Fibroblast of villous mesenchyme (primary cell): ENCODE measurements at regions not wholly inside any gene's neighbourhood (a gene's known extent, or its start where the extent isn't known, plus 50 kb on each side); places are given as distances from the start of the nearest gene placed in this dataset.

ENCODE experiments used
- DNase-seq: peaks from one replicate; pipeline ENCODE4 v3.0.0-alpha.2; 2010; ENCODE audit warnings: low read depth
- H3K4me3 ChIP-seq: 2 replicates; pipeline ENCODE4 v1.5.1; 2011; ENCODE audit warnings: low read depth, mild to moderate bottlenecking, low read length
- TF ChIP-seq, protein P1 (sequence below): IDR thresholded peaks from 2 replicates; pipeline ENCODE4 v1.5.1; 2012; ENCODE audit warnings: low read depth, mild to moderate bottlenecking, low read length; ENCODE audit not compliant: insufficient read depth

DNA sequence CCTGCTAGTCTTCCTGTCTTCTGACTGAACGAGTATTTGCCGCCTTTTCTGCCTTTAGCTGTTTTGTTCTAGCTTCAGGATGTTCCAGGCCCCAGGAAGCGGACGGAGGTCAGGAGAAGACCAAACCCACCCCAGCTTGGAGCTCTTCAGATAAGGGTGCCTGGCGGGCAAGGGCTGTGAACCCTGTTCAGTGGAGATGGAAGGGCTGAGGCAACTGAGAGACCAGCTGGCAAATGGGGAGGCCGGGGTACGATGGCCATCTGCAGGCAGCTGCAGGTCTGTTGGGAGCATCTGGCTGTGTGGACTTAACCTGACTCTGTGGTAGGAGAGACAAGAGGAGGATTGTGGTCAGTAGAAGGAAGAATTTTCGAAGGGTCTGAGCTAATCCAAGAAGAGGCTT lies 95.6 kb downstream of the CHST1 start:
- H3K4me3 ChIP-seq = no peak overlapping the region
- no peak for DNase-seq
- TF ChIP-seq, protein P1, sequence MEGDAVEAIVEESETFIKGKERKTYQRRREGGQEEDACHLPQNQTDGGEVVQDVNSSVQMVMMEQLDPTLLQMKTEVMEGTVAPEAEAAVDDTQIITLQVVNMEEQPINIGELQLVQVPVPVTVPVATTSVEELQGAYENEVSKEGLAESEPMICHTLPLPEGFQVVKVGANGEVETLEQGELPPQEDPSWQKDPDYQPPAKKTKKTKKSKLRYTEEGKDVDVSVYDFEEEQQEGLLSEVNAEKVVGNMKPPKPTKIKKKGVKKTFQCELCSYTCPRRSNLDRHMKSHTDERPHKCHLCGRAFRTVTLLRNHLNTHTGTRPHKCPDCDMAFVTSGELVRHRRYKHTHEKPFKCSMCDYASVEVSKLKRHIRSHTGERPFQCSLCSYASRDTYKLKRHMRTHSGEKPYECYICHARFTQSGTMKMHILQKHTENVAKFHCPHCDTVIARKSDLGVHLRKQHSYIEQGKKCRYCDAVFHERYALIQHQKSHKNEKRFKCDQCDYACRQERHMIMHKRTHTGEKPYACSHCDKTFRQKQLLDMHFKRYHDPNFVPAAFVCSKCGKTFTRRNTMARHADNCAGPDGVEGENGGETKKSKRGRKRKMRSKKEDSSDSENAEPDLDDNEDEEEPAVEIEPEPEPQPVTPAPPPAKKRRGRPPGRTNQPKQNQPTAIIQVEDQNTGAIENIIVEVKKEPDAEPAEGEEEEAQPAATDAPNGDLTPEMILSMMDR = no peak

DNA sequence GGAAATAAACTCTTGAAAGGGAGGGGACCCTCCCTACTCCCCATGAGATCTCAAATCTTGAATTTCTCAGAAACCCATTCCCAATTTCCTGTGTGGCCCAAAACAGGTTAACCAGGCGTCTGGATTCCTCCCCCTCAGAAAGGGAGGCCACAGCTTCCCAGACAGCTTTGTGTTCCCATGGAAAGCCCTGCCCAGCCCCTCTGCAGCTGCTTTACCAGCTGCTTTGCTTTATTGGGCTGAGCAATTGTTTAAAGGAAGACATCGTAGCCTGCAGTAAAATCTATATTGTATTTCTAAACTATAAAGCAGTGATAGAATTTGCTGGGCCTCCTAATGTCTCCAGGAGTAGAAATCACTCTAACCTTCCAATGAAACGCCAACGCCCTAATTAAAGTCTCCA lies 97.4 kb downstream of the CHST1 start:
- TF ChIP-seq, protein P1 = no peak
- no peak overlapping the region for H3K4me3 ChIP-seq
- no peak for DNase-seq

DNA sequence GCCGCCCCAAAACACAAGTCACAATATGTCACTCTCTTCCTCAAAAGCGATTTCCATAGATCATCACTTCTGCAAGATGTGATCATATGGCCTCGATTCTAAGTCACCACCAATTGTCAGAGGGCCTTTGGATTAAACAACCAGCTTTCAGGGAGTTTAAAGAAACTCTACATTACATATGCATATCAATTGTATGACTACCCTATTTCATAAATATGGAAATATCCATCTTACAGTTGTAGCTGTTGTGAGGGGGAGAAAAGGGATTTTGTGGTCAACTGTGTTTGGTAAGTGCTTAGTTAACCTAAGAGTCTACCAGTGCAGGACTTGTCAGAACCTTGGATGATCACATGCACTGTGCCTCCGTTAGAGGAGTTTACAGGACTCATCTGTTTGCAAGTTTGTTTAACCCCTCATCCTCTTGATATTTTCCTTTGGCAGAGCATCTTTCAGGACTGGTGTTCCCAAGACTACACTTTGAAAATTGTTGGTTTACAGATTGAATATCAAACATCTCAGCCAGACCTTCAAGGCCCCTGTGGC lies 99.9 kb downstream of the CHST1 start:
- no peak overlapping the region for H3K4me3 ChIP-seq
- DNase-seq = no peak
- TF ChIP-seq, protein P1 = no peak

DNA sequence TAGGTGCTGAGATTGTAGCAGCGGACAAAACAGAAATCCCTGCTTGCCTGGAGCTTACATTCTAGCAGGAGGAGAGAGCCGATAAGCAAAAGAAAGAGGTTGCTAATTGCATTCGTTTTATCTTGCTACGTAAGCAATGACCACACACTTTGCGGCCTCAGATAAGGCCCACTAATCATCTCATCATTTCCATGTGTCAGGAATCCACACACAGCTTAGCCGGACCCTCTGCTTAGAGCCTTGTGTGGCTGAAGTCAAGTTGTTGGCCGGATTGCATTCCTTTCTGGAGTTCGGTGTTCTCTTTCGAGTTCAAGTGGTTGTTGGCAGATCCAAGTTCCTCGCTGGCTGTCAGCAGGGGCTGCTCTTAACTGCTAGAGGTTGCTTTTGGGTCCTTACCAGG lies 101.6 kb downstream of the CHST1 start:
- TF ChIP-seq, protein P1 = no peak
- no peak for DNase-seq
- no peak overlapping the region for H3K4me3 ChIP-seq

DNA sequence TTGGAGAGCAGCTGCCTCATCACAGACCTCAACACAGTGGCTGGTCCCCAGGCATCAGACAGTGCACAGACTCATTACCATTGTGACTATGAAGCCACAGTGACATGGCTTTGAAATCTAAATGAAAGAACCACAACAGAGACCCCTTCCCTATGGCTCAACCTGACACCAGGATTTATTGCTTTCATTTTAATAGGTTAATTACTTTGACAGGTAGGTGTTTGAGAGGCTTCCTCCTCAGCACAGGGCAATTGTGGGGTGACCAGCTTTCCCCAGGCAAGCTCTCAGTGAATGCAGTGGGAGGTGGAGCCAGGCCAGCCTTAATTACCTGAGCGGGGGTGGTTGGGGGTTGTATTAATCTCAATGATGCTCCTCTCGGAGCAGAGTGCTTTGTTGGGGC lies 102.3 kb downstream of the CHST1 start:
- no peak for DNase-seq
- TF ChIP-seq, protein P1 = no peak
- no peak overlapping the region for H3K4me3 ChIP-seq

GRCh38 chr11:45560913-45561281 lies 104.5 kb downstream of the CHST1 start:
- H3K4me3 ChIP-seq = no peak overlapping the region
- no peak for DNase-seq
- TF ChIP-seq, protein P1 = no peak
